ENCODE measurements at regions not wholly inside any gene's neighbourhood (a gene's known extent, or its start where the extent isn't known, plus 50 kb on each side); places are given as distances from the start of the nearest gene placed in this dataset.

- TF ChIP-seq CTCF (IDR thresholded peaks at IDR 0.05; ENCODE audit: low read depth, low read length): no peak
- no peak for DNase-seq (ENCODE audit: extremely low read depth, low read depth)
Measured at GRCh38 chr18:1102848-1103247, 198.2 kb downstream of the ADCYAP1 start.

- no peak for TF ChIP-seq CTCF (IDR thresholded peaks at IDR 0.05; ENCODE audit: low read depth, low read length)
- no peak for DNase-seq (ENCODE audit: extremely low read depth, low read depth)
Measured at GRCh38 chr18:1103537-1103936, 198.9 kb downstream of the ADCYAP1 start.

- DNase-seq (ENCODE audit: extremely low read depth, low read depth): no peak
- no peak for TF ChIP-seq CTCF (IDR thresholded peaks at IDR 0.05; ENCODE audit: low read depth, low read length)
Measured at GRCh38 chr18:1104181-1104881, 199.7 kb downstream of the ADCYAP1 start.

GRCh38 chr18:1124495-1124894 is 219.8 kb downstream of the ADCYAP1 start:
- TF ChIP-seq CTCF (IDR thresholded peaks at IDR 0.05; ENCODE audit: low read depth, low read length): no peak

GRCh38 chr18:1133541-1133940 is 228.9 kb downstream of the ADCYAP1 start:
- TF ChIP-seq CTCF (IDR thresholded peaks at IDR 0.05; ENCODE audit: low read depth, low read length): no peak
- DNase-seq (ENCODE audit: extremely low read depth, low read depth): no peak

More at GRCh38 chr18:1124495-1124894, 219.8 kb downstream of the ADCYAP1 start:
- no peak for DNase-seq (ENCODE audit: extremely low read depth, low read depth)

GRCh38 chr18:1147730-1148129 is 243.1 kb downstream of the ADCYAP1 start:
- no peak for DNase-seq (ENCODE audit: extremely low read depth, low read depth)
- TF ChIP-seq CTCF (IDR thresholded peaks at IDR 0.05; ENCODE audit: low read depth, low read length): no peak

- no peak for TF ChIP-seq CTCF (IDR thresholded peaks at IDR 0.05; ENCODE audit: low read depth, low read length)
- DNase-seq (ENCODE audit: extremely low read depth, low read depth): no peak
Measured at GRCh38 chr18:1149709-1150108, 245.0 kb downstream of the ADCYAP1 start.

All from AG09319 (cell line).